Naive B cell (primary cell): ENCODE measurements at regions not wholly inside any gene's neighbourhood (a gene's known extent, or its start where the extent isn't known, plus 50 kb on each side); places are given as distances from the start of the nearest gene placed in this dataset.

ENCODE experiments used
- ATAC-seq, 2 donors: fragments of 150-1000 bp; cut with Tn5 transposase; 2 replicates each; pipeline ENCODE4 v1.10.0; 2021; ENCODE audit warnings: low read depth in 2 of 2, mild to moderate bottlenecking in 2 of 2, moderate library complexity in 2 of 2
- DNase-seq: peaks from one replicate; pipeline ENCODE4 v3.0.0; 2022
- H3K27ac Mint-ChIP-seq, 6 donors: one replicate each; pipeline ENCODE4 v1.8.0; 2020 to 2022; ENCODE audit warnings: mild to moderate bottlenecking in 6 of 6, mixed read lengths in 6 of 6, moderate library complexity in 5 of 6, inconsistent platforms in 2 of 6
- H3K27me3 Mint-ChIP-seq, 3 donors: one replicate each; pipeline ENCODE4 v1.8.0; 2021 to 2022; ENCODE audit warnings: mixed read lengths in 3 of 3, mild to moderate bottlenecking in 1 of 3
- H3K36me3 Mint-ChIP-seq, 2 donors: one replicate each; pipeline ENCODE4 v1.8.0; 2020 to 2022; ENCODE audit warnings: mixed read lengths in 2 of 2, inconsistent platforms in 1 of 2, mild to moderate bottlenecking in 1 of 2
- H3K4me1 Mint-ChIP-seq, 3 donors: one replicate each; pipeline ENCODE4 v1.8.0; 2020 to 2022; ENCODE audit warnings: mixed read lengths in 3 of 3, inconsistent platforms in 1 of 3, mild to moderate bottlenecking in 1 of 3, moderate library complexity in 1 of 3
- H3K4me3 Mint-ChIP-seq, 8 donors: one replicate each; pipeline ENCODE4 v1.8.0; 2020 to 2022; ENCODE audit warnings: mild to moderate bottlenecking in 8 of 8, mixed read lengths in 8 of 8, moderate library complexity in 8 of 8, inconsistent platforms in 2 of 8
- H3K9me3 Mint-ChIP-seq, 7 donors: one replicate each; pipeline ENCODE4 v1.8.0; 2020 to 2022; ENCODE audit warnings: mixed read lengths in 7 of 7, mild to moderate bottlenecking in 5 of 7, inconsistent platforms in 2 of 7, moderate library complexity in 1 of 7

GRCh38 chr18:40420675-40421074 lies 1534.4 kb upstream of the PIK3C3 start:
- Mint-ChIP-seq H3K4me3 (no peak overlapping the region), H3K4me1 (no peaks in the 10 kb centered on the region), H3K27ac (no peak overlapping the region), H3K27me3 (no peaks in the 10 kb centered on the region), H3K36me3 (no peaks in the 10 kb centered on the region), H3K9me3 (peaks cover 0 to 7% (median 0%) of the 10 kb centered on the region in 7 donors)
- ATAC-seq (no peak), DNase-seq (no peak)

GRCh38 chr18:40417501-40417900 lies 1537.5 kb upstream of the PIK3C3 start:
- H3K36me3 Mint-ChIP-seq, result no peaks in the 10 kb centered on the region
- no peak overlapping the region for H3K27ac Mint-ChIP-seq

GRCh38 chr18:40415821-40416220 lies 1539.2 kb upstream of the PIK3C3 start:
- no peaks in the 10 kb centered on the region for H3K27me3 Mint-ChIP-seq
- no peaks in the 10 kb centered on the region for H3K4me1 Mint-ChIP-seq
- H3K27ac Mint-ChIP-seq, result no peak overlapping the region
- DNase-seq (no peak), ATAC-seq (no peak)
- H3K9me3 Mint-ChIP-seq, result peaks cover 0 to 4% (median 0%) of the 10 kb centered on the region in 7 donors
- no peak overlapping the region for H3K4me3 Mint-ChIP-seq
- no peaks in the 10 kb centered on the region for H3K36me3 Mint-ChIP-seq

More at GRCh38 chr18:40417501-40417900, 1537.5 kb upstream of the PIK3C3 start:
- DNase-seq (no peak), ATAC-seq (no peak)
- Mint-ChIP-seq H3K9me3 (peaks cover 0 to 5% (median 0%) of the 10 kb centered on the region in 7 donors), H3K27me3 (no peaks in the 10 kb centered on the region), H3K4me1 (no peaks in the 10 kb centered on the region), H3K4me3 (no peak overlapping the region)

- no peaks in the 10 kb centered on the region for H3K27me3 Mint-ChIP-seq
- no peaks in the 10 kb centered on the region for H3K4me1 Mint-ChIP-seq
- no peak overlapping the region for H3K27ac Mint-ChIP-seq
- DNase-seq (no peak), ATAC-seq (no peak)
- no peak overlapping the region for H3K4me3 Mint-ChIP-seq
- peaks cover 0 to 4% (median 0%) of the 10 kb centered on the region in 7 donors for H3K9me3 Mint-ChIP-seq
- H3K36me3 Mint-ChIP-seq, result no peaks in the 10 kb centered on the region
Observed at GRCh38 chr18:40415176-40415791, 1539.8 kb upstream of the PIK3C3 start.

- no peak overlapping the region for H3K4me3 Mint-ChIP-seq
- ATAC-seq (no peak), DNase-seq (no peak)
- no peak overlapping the region for H3K27ac Mint-ChIP-seq
- H3K36me3 Mint-ChIP-seq, result no peaks in the 10 kb centered on the region
- no peaks in the 10 kb centered on the region for H3K4me1 Mint-ChIP-seq
- H3K27me3 Mint-ChIP-seq, result no peaks in the 10 kb centered on the region
- peaks cover 0 to 1% (median 0%) of the 10 kb centered on the region in 7 donors for H3K9me3 Mint-ChIP-seq
Observed at GRCh38 chr18:40414155-40414754, 1540.8 kb upstream of the PIK3C3 start.

- DNase-seq (no peak), ATAC-seq (no peak)
- no peak overlapping the region for H3K27ac Mint-ChIP-seq
- peaks cover 0 to 1% (median 0%) of the 10 kb centered on the region in 7 donors for H3K9me3 Mint-ChIP-seq
- no peaks in the 10 kb centered on the region for H3K27me3 Mint-ChIP-seq
- no peak overlapping the region for H3K4me3 Mint-ChIP-seq
- H3K36me3 Mint-ChIP-seq, result no peaks in the 10 kb centered on the region
- H3K4me1 Mint-ChIP-seq, result no peaks in the 10 kb centered on the region
Observed at GRCh38 chr18:40413160-40413559, 1541.9 kb upstream of the PIK3C3 start.

- ATAC-seq (no peak), DNase-seq (no peak)
- Mint-ChIP-seq H3K4me1 (no peaks in the 10 kb centered on the region), H3K36me3 (no peaks in the 10 kb centered on the region), H3K9me3 (peaks cover 0 to 1% (median 0%) of the 10 kb centered on the region in 7 donors), H3K4me3 (no peak overlapping the region), H3K27ac (no peak overlapping the region), H3K27me3 (no peaks in the 10 kb centered on the region)
Observed at GRCh38 chr18:40412410-40412809, 1542.6 kb upstream of the PIK3C3 start.

GRCh38 chr18:40407909-40408308 lies 1547.1 kb upstream of the PIK3C3 start:
- ATAC-seq (no peak), DNase-seq (no peak)
- Mint-ChIP-seq H3K4me1 (no peaks in the 10 kb centered on the region), H3K9me3 (peaks cover 0 to 6% (median 0%) of the 10 kb centered on the region in 7 donors), H3K27ac (no peak overlapping the region), H3K4me3 (no peak overlapping the region), H3K36me3 (no peaks in the 10 kb centered on the region), H3K27me3 (no peaks in the 10 kb centered on the region)

- no peak for ATAC-seq
- H3K27ac Mint-ChIP-seq, result no peak overlapping the region
- no peaks in the 10 kb centered on the region for H3K36me3 Mint-ChIP-seq
- no peaks in the 10 kb centered on the region for H3K27me3 Mint-ChIP-seq
- H3K9me3 Mint-ChIP-seq, result peaks cover 0 to 7% (median 0%) of the 10 kb centered on the region in 7 donors
- no peak for DNase-seq
- H3K4me3 Mint-ChIP-seq, result no peak overlapping the region
- H3K4me1 Mint-ChIP-seq, result no peaks in the 10 kb centered on the region
Observed at GRCh38 chr18:40404284-40404683, 1550.8 kb upstream of the PIK3C3 start.

GRCh38 chr18:40402052-40402451 lies 1553.0 kb upstream of the PIK3C3 start:
- H3K27me3 Mint-ChIP-seq, result no peaks in the 10 kb centered on the region
- no peak for ATAC-seq
- no peaks in the 10 kb centered on the region for H3K4me1 Mint-ChIP-seq
- no peak overlapping the region for H3K27ac Mint-ChIP-seq
- DNase-seq, result no peak
- peaks cover 0 to 7% (median 0%) of the 10 kb centered on the region in 7 donors for H3K9me3 Mint-ChIP-seq
- no peaks in the 10 kb centered on the region for H3K36me3 Mint-ChIP-seq
- no peak overlapping the region for H3K4me3 Mint-ChIP-seq

GRCh38 chr18:40388121-40388520 lies 1566.9 kb upstream of the PIK3C3 start:
- H3K9me3 Mint-ChIP-seq, result peaks cover 0 to 12% (median 4%) of the 10 kb centered on the region in 7 donors
- no peak overlapping the region for H3K4me3 Mint-ChIP-seq
- no peaks in the 10 kb centered on the region for H3K4me1 Mint-ChIP-seq
- H3K36me3 Mint-ChIP-seq, result no peaks in the 10 kb centered on the region
- no peak for DNase-seq
- H3K27me3 Mint-ChIP-seq, result no peaks in the 10 kb centered on the region
- no peak for ATAC-seq
- H3K27ac Mint-ChIP-seq, result no peak overlapping the region

- ATAC-seq, result no peak
- Mint-ChIP-seq H3K36me3 (no peaks in the 10 kb centered on the region), H3K4me1 (no peaks in the 10 kb centered on the region), H3K9me3 (peaks cover 0 to 12% (median 5%) of the 10 kb centered on the region in 7 donors), H3K27ac (no peak overlapping the region), H3K27me3 (no peaks in the 10 kb centered on the region), H3K4me3 (no peak overlapping the region)
- no peak for DNase-seq
Observed at GRCh38 chr18:40387130-40387787, 1567.8 kb upstream of the PIK3C3 start.

- no peaks in the 10 kb centered on the region for H3K27me3 Mint-ChIP-seq
- H3K9me3 Mint-ChIP-seq, result peaks cover 0 to 7% (median 0%) of the 10 kb centered on the region in 7 donors
Observed at GRCh38 chr18:40382197-40382596, 1572.8 kb upstream of the PIK3C3 start.

More at GRCh38 chr18:40382197-40382596, 1572.8 kb upstream of the PIK3C3 start:
- Mint-ChIP-seq H3K27ac (no peak overlapping the region), H3K36me3 (no peaks in the 10 kb centered on the region), H3K4me3 (no peak overlapping the region), H3K4me1 (no peaks in the 10 kb centered on the region)
- no peak for DNase-seq
- no peak for ATAC-seq
